GM10248 (cell line): ENCODE measurements at regions not wholly inside any gene's neighbourhood (a gene's known extent, or its start where the extent isn't known, plus 50 kb on each side); places are given as distances from the start of the nearest gene placed in this dataset.
"Not testable (repeated sequence)": the region's sequence is repeated elsewhere in the genome, so short reads cannot be mapped to it uniquely, and the experiment has no call there.

Source experiments
- CTCF ChIA-PET: fragments of 300-600 bp; sonication (Branson Sonifier 250); formaldehyde crosslinking; extraction: SDS; loops from one replicate; lab custom pipeline; 2021; ENCODE audit warnings: antibody characterized with exemption; lab: Yijun Ruan, JAX
- POLR2A ChIA-PET: fragments of 350-650 bp; sonication (Branson Sonifier 250); formaldehyde crosslinking; extraction: SDS; loops from one replicate; lab custom pipeline; 2020; ENCODE audit warnings: antibody characterized with exemption; lab: Yijun Ruan, JAX
- DNase-seq: peaks from one replicate; pipeline ENCODE4 v3.0.0; 2012; ENCODE audit errors: extremely low spot score
- CTCF ChIP-seq: IDR thresholded peaks from 2 replicates; pipeline ENCODE4 v1.5.1; 2012; ENCODE audit warnings: mild to moderate bottlenecking, low read depth; ENCODE audit errors: extremely low read depth, missing control alignments, control extremely low read depth

GRCh38 chr18:1075876-1076275 is 171.2 kb downstream of the ADCYAP1 start:
- ChIA-PET CTCF (interaction anchor here (0.9 kb wide), 1 partner anchor 10 kb away, joined by 3 read pairs; no protein-coding TSS in a partner anchor), POLR2A (no interaction called here)
- DNase-seq, result no peak
- no peak for TF ChIP-seq CTCF

DNA sequence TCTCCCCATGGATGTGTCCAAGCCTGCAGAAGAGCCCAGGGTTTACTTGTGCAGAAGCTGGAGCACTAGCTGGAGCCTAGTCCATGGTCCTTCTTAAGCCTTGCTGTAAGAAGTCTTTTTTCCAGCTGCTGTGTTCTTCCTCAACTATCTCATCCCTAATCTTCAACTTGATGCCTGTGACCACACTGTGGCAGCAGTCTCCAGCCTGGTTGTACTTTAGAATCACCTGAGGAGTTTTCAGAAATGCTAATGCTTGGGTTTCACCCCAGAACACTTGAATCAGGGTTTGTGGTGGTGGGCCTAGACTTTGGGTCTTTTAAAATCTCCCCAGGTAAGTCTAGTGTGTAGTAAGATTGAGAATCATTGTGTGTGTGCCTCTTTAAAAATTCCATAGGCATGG is 173.6 kb downstream of the ADCYAP1 start:
- ChIA-PET POLR2A (no interaction called here), CTCF (no interaction called here)
- DNase-seq, result no peak
- no peak for TF ChIP-seq CTCF

- CTCF ChIA-PET, POLR2A ChIA-PET: not testable (repeated sequence)
Measured at GRCh38 chr18:1083675-1084074, 179.0 kb downstream of the ADCYAP1 start.

GRCh38 chr18:1090758-1091157 is 186.1 kb downstream of the ADCYAP1 start:
- ChIA-PET POLR2A (no interaction called here), CTCF (interaction anchor here (1.2 to 1.3 kb wide), 2 partner anchors 14 to 24 kb away, joined by 3 read pairs; no protein-coding TSS in a partner anchor)
- TF ChIP-seq CTCF, result no peak
- no peak for DNase-seq

More at GRCh38 chr18:1083675-1084074, 179.0 kb downstream of the ADCYAP1 start:
- DNase-seq, result not testable (repeated sequence)

DNA sequence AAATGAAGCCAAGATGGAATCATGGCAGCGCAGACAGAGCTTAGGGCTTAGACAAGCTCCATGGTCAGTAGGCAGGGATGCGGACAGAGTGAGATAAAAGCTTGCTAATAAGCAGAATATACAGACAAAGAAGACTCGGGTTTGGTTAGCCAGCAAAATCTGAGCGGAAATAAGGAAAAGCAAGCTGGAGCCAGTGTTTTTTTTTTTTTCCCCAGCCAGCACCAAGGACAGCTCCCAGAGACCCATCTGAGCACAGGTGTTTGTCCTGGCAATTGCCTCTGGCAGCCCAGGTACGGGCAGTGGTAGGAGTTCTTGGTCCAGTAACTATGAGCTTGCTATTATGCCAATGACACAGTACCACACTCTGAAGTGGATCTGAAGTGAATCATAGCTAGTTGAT is 187.6 kb downstream of the ADCYAP1 start:
- DNase-seq, result no peak
- no peak for TF ChIP-seq CTCF
- POLR2A ChIA-PET, result no interaction called here
- CTCF ChIA-PET, result interaction anchor here (0.6 to 1.4 kb wide), 5 partner anchors 10 to 38 kb away, joined by 3 to 5 read pairs (median 3); no protein-coding TSS in a partner anchor

GRCh38 chr18:1094409-1094808 is 189.7 kb downstream of the ADCYAP1 start:
- ChIA-PET POLR2A (no interaction called here), CTCF (no interaction called here)
- no peak for DNase-seq
- no peak for TF ChIP-seq CTCF

DNA sequence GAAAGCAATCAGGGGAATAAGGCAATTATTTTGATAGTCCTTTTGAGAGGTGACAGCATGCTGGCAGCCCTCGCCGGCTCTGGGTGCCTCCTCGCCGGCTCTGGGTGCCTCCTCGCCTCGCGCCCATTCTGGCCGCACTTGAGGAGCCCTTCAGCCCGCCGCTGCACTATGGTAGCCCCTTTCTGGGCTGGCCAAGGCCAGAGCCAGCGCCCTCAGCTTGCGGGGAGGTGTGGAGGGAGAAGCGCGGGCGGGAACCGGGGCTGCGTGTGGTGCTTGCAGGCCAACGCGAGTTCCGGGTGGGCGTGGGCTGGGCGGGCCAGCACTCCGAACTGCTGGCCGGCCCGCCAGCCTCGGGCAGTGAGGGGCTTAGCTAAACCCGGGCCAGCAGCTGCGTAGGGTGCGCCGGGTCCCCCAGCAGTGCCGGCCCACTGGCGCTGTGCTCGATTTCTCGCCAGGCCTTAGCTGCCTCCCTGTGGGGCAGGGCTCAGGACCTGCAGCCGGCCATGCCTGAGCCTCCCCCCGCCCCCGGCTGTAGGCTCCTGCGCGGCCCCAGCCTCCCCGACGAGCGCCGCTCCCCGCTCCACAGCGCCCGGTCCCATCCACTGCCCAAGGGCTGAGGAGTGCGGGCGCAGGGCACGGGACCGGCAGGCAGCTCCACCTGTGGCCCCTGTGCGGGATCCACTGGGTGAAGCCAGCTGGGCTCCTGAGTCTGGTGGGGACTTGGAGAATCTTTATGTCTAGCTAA is 193.5 kb downstream of the ADCYAP1 start:
- POLR2A ChIA-PET, DNase-seq, CTCF ChIA-PET: not testable (repeated sequence)
